BLaER1 (cell line): ENCODE measurements at regions not wholly inside any gene's neighbourhood (a gene's known extent, or its start where the extent isn't known, plus 50 kb on each side); places are given as distances from the start of the nearest gene placed in this dataset.

Experiments used
- H3K27ac ChIP-seq: shearing (Covaris generic); formaldehyde crosslinking; 2 replicates; pipeline ENCODE4 v1.8.1; 2022
- H3K27me3 ChIP-seq: shearing (Covaris generic); formaldehyde crosslinking; 2 replicates; pipeline ENCODE4 v1.8.1; 2022
- H3K36me3 ChIP-seq: shearing (Covaris generic); formaldehyde crosslinking; 2 replicates; pipeline ENCODE4 v1.8.1; 2022
- H3K4me1 ChIP-seq: shearing (Covaris generic); formaldehyde crosslinking; 2 replicates; pipeline ENCODE4 v1.8.1; 2022
- H3K4me2 ChIP-seq: shearing (Covaris generic); formaldehyde crosslinking; 2 replicates; pipeline ENCODE4 v1.8.1; 2022
- H3K4me3 ChIP-seq: shearing (Covaris generic); formaldehyde crosslinking; 2 replicates; pipeline ENCODE4 v1.8.1; 2022
- H3K9ac ChIP-seq: shearing (Covaris generic); formaldehyde crosslinking; 2 replicates; pipeline ENCODE4 v1.8.1; 2022
- H3K9me3 ChIP-seq: shearing (Covaris generic); formaldehyde crosslinking; 2 replicates; pipeline ENCODE4 v1.8.1; 2022
- H4K20me1 ChIP-seq: shearing (Covaris generic); formaldehyde crosslinking; 2 replicates; pipeline ENCODE4 v1.8.1; 2022
- Cebpa-rat ChIP-seq: shearing (Covaris generic); IDR thresholded peaks from 2 replicates; pipeline ENCODE4 v1.8.1; 2022

GRCh38 chr10:36171556-36171952 is 529.5 kb upstream of the FZD8 start:
- H3K27ac ChIP-seq, result no peak overlapping the region
- peaks cover 4% of the 10 kb centered on the region; the same call in 1 of the 2 replicates for H3K4me1 ChIP-seq
- H3K4me3 ChIP-seq, result no peak overlapping the region
- H3K27me3 ChIP-seq, result no peaks in the 10 kb centered on the region
- no peaks in the 10 kb centered on the region for H4K20me1 ChIP-seq
- TF ChIP-seq Cebpa-rat, result no peak
- no peak overlapping the region for H3K9ac ChIP-seq
- H3K36me3 ChIP-seq, result no peaks in the 10 kb centered on the region
- no peak overlapping the region for H3K4me2 ChIP-seq
- H3K9me3 ChIP-seq, result no peaks in the 10 kb centered on the region

- H3K4me1 ChIP-seq, result peaks cover 4% of the 10 kb centered on the region; the same call in 1 of the 2 replicates
- no peak overlapping the region for H3K4me3 ChIP-seq
- H3K36me3 ChIP-seq, result no peaks in the 10 kb centered on the region
- no peak for TF ChIP-seq Cebpa-rat
- H3K27ac ChIP-seq, result no peak overlapping the region
- no peaks in the 10 kb centered on the region for H3K9me3 ChIP-seq
- H3K9ac ChIP-seq, result no peak overlapping the region
- no peaks in the 10 kb centered on the region for H4K20me1 ChIP-seq
- H3K27me3 ChIP-seq, result no peaks in the 10 kb centered on the region
- no peak overlapping the region for H3K4me2 ChIP-seq
Observed at GRCh38 chr10:36170943-36171501, 528.9 kb upstream of the FZD8 start.

DNA sequence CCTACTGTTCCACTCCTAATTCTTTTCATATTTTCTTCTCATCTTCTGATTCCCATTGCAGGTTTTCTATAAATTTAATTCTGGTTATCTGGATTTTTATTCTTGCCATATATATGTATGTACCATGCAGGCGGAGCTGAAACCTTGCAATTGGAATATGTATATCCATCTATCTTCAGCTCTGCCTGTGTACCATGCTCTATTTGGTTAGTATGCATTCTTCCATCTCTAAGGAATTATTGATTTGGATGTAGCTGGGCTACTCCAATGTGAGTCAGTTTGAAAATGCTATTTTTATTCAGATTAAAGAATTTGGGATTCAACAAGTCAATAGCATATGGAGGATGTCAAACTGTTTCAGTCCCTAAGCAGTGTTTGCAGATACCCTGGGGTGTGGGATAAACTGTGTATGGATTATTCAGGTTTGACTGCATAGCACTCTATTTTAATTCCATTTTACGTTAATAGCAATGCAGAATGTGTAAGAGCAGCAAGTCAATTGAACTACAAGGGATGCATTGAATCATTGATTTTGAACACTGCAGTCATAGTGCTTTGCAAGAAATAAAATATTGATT is 528.1 kb upstream of the FZD8 start:
- Histone ChIP-seq H3K4me3 (no peak overlapping the region), H3K9me3 (no peaks in the 10 kb centered on the region), H3K9ac (no peak overlapping the region), H3K4me1 (peaks cover 4% of the 10 kb centered on the region; the same call in 1 of the 2 replicates), H3K4me2 (no peak overlapping the region), H3K27ac (no peak overlapping the region), H3K27me3 (no peaks in the 10 kb centered on the region), H4K20me1 (no peaks in the 10 kb centered on the region), H3K36me3 (no peaks in the 10 kb centered on the region)
- TF ChIP-seq Cebpa-rat, result no peak

GRCh38 chr10:36168777-36169176 is 526.7 kb upstream of the FZD8 start:
- TF ChIP-seq Cebpa-rat, result no peak
- Histone ChIP-seq H3K4me3 (no peak overlapping the region), H3K36me3 (no peaks in the 10 kb centered on the region), H3K27ac (no peak overlapping the region), H3K9me3 (no peaks in the 10 kb centered on the region), H3K9ac (no peak overlapping the region), H3K4me1 (peaks cover 4% of the 10 kb centered on the region; the same call in 1 of the 2 replicates), H3K27me3 (no peaks in the 10 kb centered on the region), H4K20me1 (no peaks in the 10 kb centered on the region), H3K4me2 (no peak overlapping the region)

- no peak overlapping the region for H3K9ac ChIP-seq
- H3K27ac ChIP-seq, result no peak overlapping the region
- no peaks in the 10 kb centered on the region for H3K9me3 ChIP-seq
- no peak overlapping the region for H3K4me3 ChIP-seq
- no peak for TF ChIP-seq Cebpa-rat
- no peaks in the 10 kb centered on the region for H4K20me1 ChIP-seq
- no peaks in the 10 kb centered on the region for H3K4me1 ChIP-seq
- H3K4me2 ChIP-seq, result no peak overlapping the region
- H3K27me3 ChIP-seq, result no peaks in the 10 kb centered on the region
- H3K36me3 ChIP-seq, result no peaks in the 10 kb centered on the region
Observed at GRCh38 chr10:36164556-36165504, 522.7 kb upstream of the FZD8 start.

GRCh38 chr10:36163827-36164226 is 521.7 kb upstream of the FZD8 start:
- Histone ChIP-seq H3K4me1 (no peaks in the 10 kb centered on the region), H3K27me3 (no peaks in the 10 kb centered on the region), H3K27ac (no peak overlapping the region), H4K20me1 (no peaks in the 10 kb centered on the region), H3K36me3 (no peaks in the 10 kb centered on the region), H3K4me2 (no peak overlapping the region), H3K9me3 (no peaks in the 10 kb centered on the region), H3K4me3 (no peak overlapping the region), H3K9ac (no peak overlapping the region)
- no peak for TF ChIP-seq Cebpa-rat

- Histone ChIP-seq H3K4me2 (no peak overlapping the region), H3K36me3 (no peaks in the 10 kb centered on the region), H3K4me1 (peaks cover 7% of the 10 kb centered on the region), H3K27ac (no peak overlapping the region), H3K9ac (no peak overlapping the region), H3K27me3 (no peaks in the 10 kb centered on the region), H3K4me3 (no peak overlapping the region), H4K20me1 (no peaks in the 10 kb centered on the region), H3K9me3 (no peaks in the 10 kb centered on the region)
- no peak for TF ChIP-seq Cebpa-rat
Observed at GRCh38 chr10:36157486-36157885, 515.4 kb upstream of the FZD8 start.

DNA sequence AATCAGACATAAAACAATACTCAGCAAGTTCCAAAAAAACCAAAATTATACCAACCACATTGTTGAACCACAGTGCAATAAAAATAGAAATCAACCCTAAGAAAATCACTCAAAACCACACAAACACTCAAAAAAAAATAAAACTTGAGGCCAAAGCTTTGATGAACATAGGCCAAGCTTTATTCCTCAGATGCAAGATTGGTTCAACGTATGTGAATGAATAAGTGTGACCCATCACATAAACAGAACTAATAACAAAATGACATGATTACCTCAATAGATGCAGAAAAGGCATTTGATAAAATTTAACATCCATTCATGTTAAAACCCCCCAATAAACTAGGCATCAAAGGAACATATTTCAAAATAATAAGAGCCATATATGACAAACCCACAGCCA is 506.1 kb upstream of the FZD8 start:
- Histone ChIP-seq H3K9ac (no peak overlapping the region), H3K27me3 (no peaks in the 10 kb centered on the region), H3K4me1 (no peaks in the 10 kb centered on the region), H3K27ac (no peak overlapping the region), H3K4me3 (no peak overlapping the region), H3K9me3 (no peaks in the 10 kb centered on the region), H4K20me1 (no peaks in the 10 kb centered on the region), H3K4me2 (no peak overlapping the region), H3K36me3 (no peaks in the 10 kb centered on the region)
- no peak for TF ChIP-seq Cebpa-rat

- no peak overlapping the region for H3K4me2 ChIP-seq
- no peak for TF ChIP-seq Cebpa-rat
- no peaks in the 10 kb centered on the region for H3K4me1 ChIP-seq
- no peaks in the 10 kb centered on the region for H3K27me3 ChIP-seq
- H3K9me3 ChIP-seq, result no peaks in the 10 kb centered on the region
- no peak overlapping the region for H3K4me3 ChIP-seq
- H4K20me1 ChIP-seq, result no peaks in the 10 kb centered on the region
- no peak overlapping the region for H3K27ac ChIP-seq
- no peaks in the 10 kb centered on the region for H3K36me3 ChIP-seq
- no peak overlapping the region for H3K9ac ChIP-seq
Observed at GRCh38 chr10:36147529-36147928, 505.4 kb upstream of the FZD8 start.
